ENCODE measurements at regions not wholly inside any gene's neighbourhood (a gene's known extent, or its start where the extent isn't known, plus 50 kb on each side); places are given as distances from the start of the nearest gene placed in this dataset.

DNA sequence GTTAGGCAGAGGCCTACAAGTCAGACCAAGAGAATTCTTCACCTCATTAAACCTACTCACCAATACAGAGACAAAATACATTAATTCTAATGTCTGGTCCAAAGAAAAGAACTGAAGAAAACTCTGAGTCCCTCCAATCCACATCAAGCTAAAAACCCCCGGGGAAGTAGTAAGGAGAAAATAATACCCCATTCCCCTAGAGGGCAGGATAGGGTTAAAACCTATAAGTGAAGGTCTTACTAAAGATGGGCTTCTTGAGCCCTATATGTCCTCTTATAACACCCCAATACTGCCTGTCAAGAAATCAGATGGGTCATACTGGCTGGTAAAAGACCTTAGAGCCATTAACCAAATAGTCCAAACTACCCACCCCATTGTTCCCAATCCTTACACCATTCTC lies 141.3 kb upstream of the TMEM106B start:
- no CpG with 5 or more reads among the region's 1 CpG for WGBS (ENCODE audit: insufficient coverage)
- Mint-ChIP-seq H3K4me1 (no peaks in the 10 kb centered on the region), H3K27ac (no peak overlapping the region), H3K36me3 (no peaks in the 10 kb centered on the region), H3K9me3 (peaks cover 0 to 8% (median 0%) of the 10 kb centered on the region in 3 donors), H3K27me3 (no peaks in the 10 kb centered on the region), H3K4me3 (no peak overlapping the region)
- Histone ChIP-seq H3K27ac (ENCODE audit: low read length) (no peak overlapping the region), H3K4me1 (ENCODE audit: control insufficient read depth in 1 of 2, extremely low read depth in 1 of 2, insufficient read depth in 2 of 2, low read length in 2 of 2) (no peaks in the 10 kb centered on the region), H3K9me3 (no peaks in the 10 kb centered on the region), H3K27me3 (replicated peaks in 1 of 2; ENCODE audit: control insufficient read depth in 2 of 2, extremely low read depth in 1 of 2, insufficient read depth in 2 of 2, low read length in 1 of 2) (no peaks in the 10 kb centered on the region), H3K36me3 (ENCODE audit: control insufficient read depth in 2 of 2, extremely low read depth in 1 of 2, insufficient read depth in 1 of 2, low read length in 1 of 2) (no peaks in the 10 kb centered on the region), H3K4me3 (ENCODE audit: control insufficient read depth in 1 of 2, extremely low read depth in 1 of 2, low read length in 1 of 2) (no peak overlapping the region)
- no peak for DNase-seq
- CTCF ChIA-PET: interaction anchor here (0.6 to 1.9 kb wide), 2 partner anchors 124 to 253 kb away, joined by 4 to 9 read pairs; no protein-coding TSS in a partner anchor
- POLR2A ChIA-PET: no interaction called here
- ATAC-seq (replicated peaks in 1 of 4): no peak

DNA sequence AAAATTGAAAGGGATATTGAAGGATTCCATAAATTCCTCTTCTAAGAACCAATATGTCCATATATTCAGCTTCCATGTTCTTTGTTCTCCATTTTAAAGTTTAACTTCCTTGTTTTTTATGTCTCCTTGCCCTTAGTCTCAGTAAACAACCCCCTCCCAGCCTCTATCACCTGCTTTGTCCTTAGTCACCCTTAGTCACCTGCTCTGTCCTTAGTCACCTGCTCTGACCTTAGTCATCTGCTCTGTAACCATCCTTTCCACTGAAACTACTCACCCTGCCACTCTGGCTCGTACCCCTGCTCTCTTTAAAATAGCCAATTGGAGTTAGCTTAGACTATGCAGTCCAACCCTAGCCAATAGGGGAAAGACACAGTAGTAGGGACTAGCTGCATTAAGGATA lies 136.2 kb upstream of the TMEM106B start:
- whole genome bisulfite sequencing (ENCODE audit: insufficient coverage): no CpG with 5 or more reads among the region's 1 CpG
- POLR2A ChIA-PET: no interaction called here
- H3K4me3 ChIP-seq (ENCODE audit: control insufficient read depth in 1 of 2, extremely low read depth in 1 of 2, low read length in 1 of 2): no peak overlapping the region
- H3K9me3 ChIP-seq: no peaks in the 10 kb centered on the region
- Mint-ChIP-seq H3K4me1 (no peaks in the 10 kb centered on the region), H3K9me3 (peaks cover 13 to 21% (median 17%) of the 10 kb centered on the region in 3 donors), H3K36me3 (peaks cover 3% of the 10 kb centered on the region), H3K27ac (no peak overlapping the region), H3K27me3 (peaks cover 0 to 3% of the 10 kb centered on the region in 2 donors), H3K4me3 (no peak overlapping the region)
- H3K27me3 ChIP-seq (replicated peaks in 1 of 2; ENCODE audit: control insufficient read depth in 2 of 2, extremely low read depth in 1 of 2, insufficient read depth in 2 of 2, low read length in 1 of 2): no peaks in the 10 kb centered on the region
- H3K36me3 ChIP-seq (ENCODE audit: control insufficient read depth in 2 of 2, extremely low read depth in 1 of 2, insufficient read depth in 1 of 2, low read length in 1 of 2): no peaks in the 10 kb centered on the region
- CTCF ChIA-PET: interaction anchor here in 1 of 2 donors (1.0 kb wide), 2 partner anchors 12 to 25 kb away, joined by 3 read pairs; no protein-coding TSS in a partner anchor
- H3K27ac ChIP-seq (ENCODE audit: low read length): no peak overlapping the region
- ATAC-seq (replicated peaks in 1 of 4): no peak
- no peak for DNase-seq
- H3K4me1 ChIP-seq (ENCODE audit: control insufficient read depth in 1 of 2, extremely low read depth in 1 of 2, insufficient read depth in 2 of 2, low read length in 2 of 2): no peaks in the 10 kb centered on the region

DNA sequence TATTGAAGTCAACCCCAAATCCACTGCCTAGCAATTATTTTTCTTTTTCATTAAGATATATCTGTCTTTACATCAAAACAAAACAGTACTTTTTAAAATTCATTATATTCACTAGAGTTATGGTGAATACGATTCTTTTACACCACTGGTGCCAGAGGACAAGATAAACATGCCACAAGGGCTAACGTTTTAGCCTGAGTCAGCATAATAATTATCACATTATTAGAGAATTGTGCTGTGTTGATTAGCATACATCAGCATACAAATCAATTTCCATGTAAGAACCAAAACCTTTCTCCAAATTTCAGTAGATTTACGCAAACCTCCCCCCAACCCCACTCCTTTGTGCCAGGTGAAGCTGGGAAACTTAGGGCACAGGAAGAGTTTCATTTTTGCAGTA lies 131.1 kb upstream of the TMEM106B start:
- H3K36me3 Mint-ChIP-seq: peaks cover 2% of the 10 kb centered on the region
- no CpG with 5 or more reads among the region's 3 CpGs for WGBS (ENCODE audit: insufficient coverage)

DNA sequence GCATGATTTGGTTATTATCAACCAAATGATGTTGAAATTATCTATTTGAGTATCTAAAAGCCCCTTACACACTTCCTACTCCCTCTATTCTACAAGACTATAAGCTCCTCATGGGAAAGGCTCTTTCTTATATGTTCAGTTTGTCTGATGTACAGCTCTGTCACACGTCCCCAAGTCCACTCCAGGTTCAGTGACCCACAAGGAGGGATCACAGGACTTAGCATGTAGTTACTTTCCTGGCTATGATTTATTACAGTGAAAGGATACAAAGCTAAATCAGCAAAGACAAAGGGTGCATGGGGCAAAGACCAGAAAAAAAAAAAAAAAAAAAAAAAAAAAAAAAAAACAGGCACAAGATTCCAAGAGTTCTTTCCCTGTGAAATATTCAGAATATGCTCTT lies 125.6 kb upstream of the TMEM106B start:
- Histone ChIP-seq H3K36me3 (ENCODE audit: control insufficient read depth in 2 of 2, extremely low read depth in 1 of 2, insufficient read depth in 1 of 2, low read length in 1 of 2) (no peaks in the 10 kb centered on the region), H3K4me1 (ENCODE audit: control insufficient read depth in 1 of 2, extremely low read depth in 1 of 2, insufficient read depth in 2 of 2, low read length in 2 of 2) (no peaks in the 10 kb centered on the region), H3K4me3 (ENCODE audit: control insufficient read depth in 1 of 2, extremely low read depth in 1 of 2, low read length in 1 of 2) (no peak overlapping the region), H3K9me3 (no peaks in the 10 kb centered on the region), H3K27me3 (replicated peaks in 1 of 2; ENCODE audit: control insufficient read depth in 2 of 2, extremely low read depth in 1 of 2, insufficient read depth in 2 of 2, low read length in 1 of 2) (no peaks in the 10 kb centered on the region), H3K27ac (ENCODE audit: low read length) (no peak overlapping the region)
- Mint-ChIP-seq H3K4me1 (no peaks in the 10 kb centered on the region), H3K4me3 (no peak overlapping the region), H3K27ac (no peak overlapping the region), H3K36me3 (no peaks in the 10 kb centered on the region), H3K27me3 (peaks cover 2 to 9% of the 10 kb centered on the region in 2 donors), H3K9me3 (peaks cover 2 to 5% (median 4%) of the 10 kb centered on the region in 3 donors)
- CTCF ChIA-PET: no interaction called here
- no CpG with 5 or more reads among the region's 1 CpG for WGBS (ENCODE audit: insufficient coverage)
- POLR2A ChIA-PET: no interaction called here
- DNase-seq (no peak), ATAC-seq (replicated peaks in 1 of 4) (no peak)

More for the DNA sequence above, 131.1 kb upstream of the TMEM106B start:
- Histone ChIP-seq H3K27me3 (replicated peaks in 1 of 2; ENCODE audit: control insufficient read depth in 2 of 2, extremely low read depth in 1 of 2, insufficient read depth in 2 of 2, low read length in 1 of 2) (no peaks in the 10 kb centered on the region), H3K4me3 (ENCODE audit: control insufficient read depth in 1 of 2, extremely low read depth in 1 of 2, low read length in 1 of 2) (no peak overlapping the region), H3K9me3 (no peaks in the 10 kb centered on the region), H3K4me1 (ENCODE audit: control insufficient read depth in 1 of 2, extremely low read depth in 1 of 2, insufficient read depth in 2 of 2, low read length in 2 of 2) (no peaks in the 10 kb centered on the region), H3K36me3 (ENCODE audit: control insufficient read depth in 2 of 2, extremely low read depth in 1 of 2, insufficient read depth in 1 of 2, low read length in 1 of 2) (no peaks in the 10 kb centered on the region), H3K27ac (ENCODE audit: low read length) (no peak overlapping the region)
- ChIA-PET POLR2A (no interaction called here), CTCF (no interaction called here)
- peaks cover 10 to 15% (median 13%) of the 10 kb centered on the region in 3 donors for H3K9me3 Mint-ChIP-seq
- DNase-seq (no peak), ATAC-seq (replicated peaks in 1 of 4) (no peak)
- no peak overlapping the region for H3K4me3 Mint-ChIP-seq
- no peak overlapping the region for H3K27ac Mint-ChIP-seq
- H3K27me3 Mint-ChIP-seq: peaks cover 2 to 7% of the 10 kb centered on the region in 2 donors
- H3K4me1 Mint-ChIP-seq: no peaks in the 10 kb centered on the region

DNA sequence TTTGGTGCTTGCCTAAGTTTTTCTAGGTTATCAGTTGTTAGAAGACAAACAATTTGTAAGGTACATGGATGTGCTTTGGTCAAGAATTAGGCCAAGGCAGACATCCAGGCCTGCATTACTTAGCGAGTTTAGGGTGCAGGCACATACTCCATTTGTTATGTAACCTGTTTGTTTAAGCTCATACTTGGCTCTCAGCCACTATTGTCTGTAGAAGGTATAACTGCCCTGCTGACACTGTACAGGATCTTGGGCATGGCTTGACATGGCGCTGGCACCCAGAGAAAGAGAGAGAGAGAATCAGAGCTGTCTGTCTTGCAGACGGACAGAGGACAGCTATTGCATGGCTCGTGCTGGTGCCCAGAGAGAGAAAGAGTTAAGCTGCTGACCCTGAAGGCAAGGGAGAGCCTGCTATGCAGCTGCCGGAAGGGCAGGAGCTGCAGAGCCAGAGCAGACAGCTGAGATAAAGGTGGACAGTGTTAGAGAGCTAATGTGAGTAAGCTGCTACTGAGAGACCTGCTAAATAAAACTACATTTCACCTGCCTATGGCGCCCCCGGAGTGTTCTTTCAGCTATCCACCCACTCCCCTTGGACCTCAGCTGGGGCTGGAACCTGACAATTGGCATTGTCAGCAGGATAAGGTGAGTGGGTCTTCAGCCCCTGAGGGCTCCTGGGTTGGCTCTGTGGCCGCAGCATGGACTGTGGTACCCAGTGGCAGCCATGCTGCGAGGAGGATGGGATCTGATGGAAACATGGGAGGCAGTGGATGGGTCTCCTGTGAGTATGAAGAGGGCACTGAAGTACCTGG lies 120.9 kb upstream of the TMEM106B start:
- Mint-ChIP-seq H3K27ac (no peak overlapping the region), H3K4me1 (no peaks in the 10 kb centered on the region), H3K4me3 (no peak overlapping the region), H3K9me3 (peaks cover 2 to 5% (median 4%) of the 10 kb centered on the region in 3 donors), H3K36me3 (no peaks in the 10 kb centered on the region), H3K27me3 (peaks cover 0 to 9% of the 10 kb centered on the region in 2 donors)
- 84% methylated on average over 7 of the region's 9 CpGs for WGBS (ENCODE audit: insufficient coverage)
- Histone ChIP-seq H3K4me1 (ENCODE audit: control insufficient read depth in 1 of 2, extremely low read depth in 1 of 2, insufficient read depth in 2 of 2, low read length in 2 of 2) (no peaks in the 10 kb centered on the region), H3K27me3 (replicated peaks in 1 of 2; ENCODE audit: control insufficient read depth in 2 of 2, extremely low read depth in 1 of 2, insufficient read depth in 2 of 2, low read length in 1 of 2) (peaks cover 0 to 4% of the 10 kb centered on the region in 2 experiments), H3K4me3 (ENCODE audit: control insufficient read depth in 1 of 2, extremely low read depth in 1 of 2, low read length in 1 of 2) (no peak overlapping the region), H3K9me3 (no peaks in the 10 kb centered on the region), H3K27ac (ENCODE audit: low read length) (no peak overlapping the region), H3K36me3 (ENCODE audit: control insufficient read depth in 2 of 2, extremely low read depth in 1 of 2, insufficient read depth in 1 of 2, low read length in 1 of 2) (no peaks in the 10 kb centered on the region)
- ChIA-PET POLR2A (interaction anchor here in 1 of 2 donors (0.6 kb wide), 1 partner anchor 20 kb away, joined by 5 read pairs; no protein-coding TSS in a partner anchor), CTCF (no interaction called here)
- ATAC-seq (replicated peaks in 1 of 4) (no peak), DNase-seq (no peak)

DNA sequence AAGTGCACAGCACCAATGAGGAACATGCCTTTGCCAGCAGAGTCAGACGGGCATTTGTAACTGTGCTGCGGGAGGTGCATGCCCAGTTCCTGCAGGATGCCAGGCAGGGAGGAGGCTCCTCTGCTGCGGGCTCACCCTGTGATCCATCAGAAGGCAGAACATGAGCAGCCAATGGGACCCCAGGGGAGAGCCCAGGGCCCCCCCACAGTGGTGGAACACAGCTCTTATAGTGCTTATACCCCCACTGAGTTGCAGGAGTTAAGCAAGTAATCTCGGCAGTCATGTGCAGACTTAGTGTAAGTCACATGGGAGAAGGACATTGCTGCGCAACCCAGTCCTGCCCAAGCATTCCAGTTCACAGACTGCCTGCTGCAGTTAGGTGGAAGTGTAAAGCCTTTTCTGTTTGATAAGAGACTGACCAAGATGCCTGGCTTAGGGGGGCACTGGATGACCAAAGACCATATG lies 120.3 kb upstream of the TMEM106B start:
- no peak overlapping the region for H3K4me3 Mint-ChIP-seq
- ChIA-PET POLR2A (no interaction called here), CTCF (no interaction called here)
- DNase-seq (no peak), ATAC-seq (replicated peaks in 1 of 4) (no peak)
- peaks cover 0 to 9% of the 10 kb centered on the region in 2 donors for H3K27me3 Mint-ChIP-seq
- H3K9me3 Mint-ChIP-seq: peaks cover 2 to 5% (median 4%) of the 10 kb centered on the region in 3 donors
- H3K4me1 ChIP-seq (ENCODE audit: control insufficient read depth in 1 of 2, extremely low read depth in 1 of 2, insufficient read depth in 2 of 2, low read length in 2 of 2): no peaks in the 10 kb centered on the region
- no peak overlapping the region for H3K27ac ChIP-seq (ENCODE audit: low read length)
- 90% methylated on average over 5 of the region's 5 CpGs for WGBS (ENCODE audit: insufficient coverage)
- H3K36me3 ChIP-seq (ENCODE audit: control insufficient read depth in 2 of 2, extremely low read depth in 1 of 2, insufficient read depth in 1 of 2, low read length in 1 of 2): no peaks in the 10 kb centered on the region
- H3K9me3 ChIP-seq: no peaks in the 10 kb centered on the region
- H3K27ac Mint-ChIP-seq: no peak overlapping the region
- H3K36me3 Mint-ChIP-seq: no peaks in the 10 kb centered on the region
- no peaks in the 10 kb centered on the region for H3K4me1 Mint-ChIP-seq
- H3K4me3 ChIP-seq (ENCODE audit: control insufficient read depth in 1 of 2, extremely low read depth in 1 of 2, low read length in 1 of 2): no peak overlapping the region
- peaks cover 0 to 4% of the 10 kb centered on the region in 2 experiments for H3K27me3 ChIP-seq (replicated peaks in 1 of 2; ENCODE audit: control insufficient read depth in 2 of 2, extremely low read depth in 1 of 2, insufficient read depth in 2 of 2, low read length in 1 of 2)

Data from T-cell (primary cell).